DOHH2 (cell line): ENCODE measurements at regions not wholly inside any gene's neighbourhood (a gene's known extent, or its start where the extent isn't known, plus 50 kb on each side); places are given as distances from the start of the nearest gene placed in this dataset.

Experiments
- EZH2phosphoT487 ChIP-seq: fragments of 200-600 bp; sonication (generic); IDR thresholded peaks from 2 replicates; pipeline ENCODE4 v1.6.1; 2017; ENCODE audit warnings: borderline replicate concordance, mild to moderate bottlenecking, antibody characterized with exemption, low read length, moderate library complexity, mixed read lengths
- TF ChIP-seq, protein P1 (sequence below): fragments of 200-600 bp; sonication (generic); IDR thresholded peaks from one replicate; pipeline ENCODE4 v1.5.1; 2014; ENCODE audit warnings: antibody characterized with exemption, mild to moderate bottlenecking, low read depth, low read length; ENCODE audit not compliant: poor library complexity, severe bottlenecking

DNA sequence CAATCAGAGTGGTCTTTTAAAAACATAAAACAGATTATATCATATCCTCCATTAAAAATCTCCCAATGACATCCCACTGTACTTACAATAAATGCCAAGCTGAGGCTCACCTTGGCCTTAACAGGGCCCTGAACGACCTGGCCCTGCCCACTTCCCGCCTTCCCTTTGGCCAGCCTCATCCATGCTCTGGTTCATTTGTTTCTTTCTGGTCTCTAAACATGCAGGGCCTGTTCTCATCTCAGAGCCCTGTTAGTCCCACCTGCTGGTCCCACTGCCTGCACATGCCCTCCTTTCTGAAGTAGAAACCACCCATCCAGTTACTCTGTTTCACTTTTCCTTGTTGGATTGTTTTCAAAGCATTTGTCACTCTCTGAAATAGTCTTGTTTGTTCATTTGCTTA is 227.4 kb downstream of the INSC start:
- TF ChIP-seq, protein P1, sequence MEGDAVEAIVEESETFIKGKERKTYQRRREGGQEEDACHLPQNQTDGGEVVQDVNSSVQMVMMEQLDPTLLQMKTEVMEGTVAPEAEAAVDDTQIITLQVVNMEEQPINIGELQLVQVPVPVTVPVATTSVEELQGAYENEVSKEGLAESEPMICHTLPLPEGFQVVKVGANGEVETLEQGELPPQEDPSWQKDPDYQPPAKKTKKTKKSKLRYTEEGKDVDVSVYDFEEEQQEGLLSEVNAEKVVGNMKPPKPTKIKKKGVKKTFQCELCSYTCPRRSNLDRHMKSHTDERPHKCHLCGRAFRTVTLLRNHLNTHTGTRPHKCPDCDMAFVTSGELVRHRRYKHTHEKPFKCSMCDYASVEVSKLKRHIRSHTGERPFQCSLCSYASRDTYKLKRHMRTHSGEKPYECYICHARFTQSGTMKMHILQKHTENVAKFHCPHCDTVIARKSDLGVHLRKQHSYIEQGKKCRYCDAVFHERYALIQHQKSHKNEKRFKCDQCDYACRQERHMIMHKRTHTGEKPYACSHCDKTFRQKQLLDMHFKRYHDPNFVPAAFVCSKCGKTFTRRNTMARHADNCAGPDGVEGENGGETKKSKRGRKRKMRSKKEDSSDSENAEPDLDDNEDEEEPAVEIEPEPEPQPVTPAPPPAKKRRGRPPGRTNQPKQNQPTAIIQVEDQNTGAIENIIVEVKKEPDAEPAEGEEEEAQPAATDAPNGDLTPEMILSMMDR = no peak
- TF ChIP-seq EZH2phosphoT487 = no peak
